ENCODE measurements at regions not wholly inside any gene's neighbourhood (a gene's known extent, or its start where the extent isn't known, plus 50 kb on each side); places are given as distances from the start of the nearest gene placed in this dataset.
"Not testable (repeated sequence)": the region's sequence is repeated elsewhere in the genome, so short reads cannot be mapped to it uniquely, and the experiment has no call there.

DNA sequence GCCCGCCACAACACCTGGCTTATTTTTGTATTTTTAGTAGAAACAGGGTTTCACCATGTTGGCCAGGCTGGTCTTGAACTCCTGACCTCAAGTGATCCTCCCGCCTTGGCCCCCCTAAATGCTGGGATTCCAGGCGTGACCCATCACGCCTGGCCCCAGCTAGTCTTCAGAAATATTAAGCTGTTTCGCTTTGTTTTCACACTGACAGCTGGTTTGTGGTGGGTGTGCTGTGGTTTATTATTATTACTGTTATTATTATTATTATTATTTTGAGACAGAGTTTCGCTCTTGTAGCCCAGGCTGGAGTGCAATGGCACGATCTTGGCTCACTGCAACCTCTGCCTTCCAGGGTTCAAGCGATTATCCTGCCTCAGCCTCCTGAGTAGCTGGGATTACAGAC is 101.6 kb upstream of the CCZ1B start:
- H3K9me3 Mint-ChIP-seq; intact Hi-C loops (cut with micrococcal nuclease); H3K27ac Mint-ChIP-seq; H3K27me3 Mint-ChIP-seq (ENCODE audit: low read depth); H3K4me1 Mint-ChIP-seq (ENCODE audit: low read depth); DNase-seq; H3K4me3 Mint-ChIP-seq; H3K36me3 Mint-ChIP-seq (ENCODE audit: low read depth): not testable (repeated sequence)
- CTCF ChIA-PET = interaction anchor here (0.6 kb wide), 1 partner anchor 245 kb away, joined by 3 read pairs; no protein-coding TSS in a partner anchor

DNA sequence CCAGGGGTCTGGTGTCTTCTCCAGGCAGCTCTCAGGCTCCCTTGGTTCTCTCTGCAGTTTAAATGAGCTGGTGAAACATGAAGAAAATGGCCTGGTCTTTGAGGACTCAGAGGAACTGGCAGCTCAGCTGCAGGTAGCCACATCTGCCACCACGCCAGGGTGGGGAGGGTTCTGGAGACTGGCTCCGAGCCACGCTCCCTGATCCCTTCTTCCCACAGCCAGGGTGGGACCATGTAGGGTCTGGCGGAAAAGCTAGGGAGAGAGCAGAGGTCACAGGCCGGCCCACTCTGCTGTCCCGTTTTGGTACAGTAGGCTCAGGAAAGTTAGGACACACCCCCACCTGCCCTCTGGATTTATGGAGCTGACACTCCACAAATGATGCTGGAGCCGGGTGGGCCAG is 103.5 kb upstream of the CCZ1B start:
- intact Hi-C loops (cut with micrococcal nuclease); H3K9me3 Mint-ChIP-seq; H3K27me3 Mint-ChIP-seq (ENCODE audit: low read depth); H3K4me1 Mint-ChIP-seq (ENCODE audit: low read depth); CTCF ChIA-PET; H3K27ac Mint-ChIP-seq; H3K36me3 Mint-ChIP-seq (ENCODE audit: low read depth); DNase-seq; H3K4me3 Mint-ChIP-seq: not testable (repeated sequence)

- H3K4me1 Mint-ChIP-seq (ENCODE audit: low read depth); H3K27me3 Mint-ChIP-seq (ENCODE audit: low read depth); H3K27ac Mint-ChIP-seq; H3K4me3 Mint-ChIP-seq; H3K36me3 Mint-ChIP-seq (ENCODE audit: low read depth); H3K9me3 Mint-ChIP-seq; DNase-seq: not testable (repeated sequence)
- intact Hi-C loops (cut with micrococcal nuclease) = loop anchor here (10.0 kb wide), 1 partner anchor 605 kb away; no protein-coding TSS in a partner anchor
- CTCF ChIA-PET = interaction anchor here (0.6 kb wide), 1 partner anchor 73 kb away, joined by 3 read pairs; no protein-coding TSS in a partner anchor
Measured at GRCh38 chr7:6930081-6930635, 104.1 kb upstream of the CCZ1B start.

DNA sequence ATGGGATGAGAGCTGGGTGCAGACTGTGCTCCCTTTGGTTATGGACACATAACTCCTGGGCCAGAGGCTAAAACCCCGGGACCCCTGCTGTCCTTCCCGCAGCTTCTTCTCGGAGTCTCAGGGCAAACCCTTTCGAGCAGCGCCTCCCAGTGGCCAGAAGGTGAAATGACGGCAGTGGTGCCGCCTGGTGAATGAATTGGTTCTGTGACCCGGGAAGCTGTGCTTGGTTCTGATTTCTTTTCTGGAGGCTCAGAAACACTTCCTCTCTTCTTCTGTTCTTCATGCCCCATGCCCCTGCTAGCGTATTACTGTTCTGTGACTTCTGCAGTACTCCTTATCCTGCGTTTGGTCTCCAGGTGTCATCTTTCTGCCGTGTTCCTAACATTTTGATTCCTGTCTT is 104.7 kb upstream of the CCZ1B start:
- intact Hi-C loops (cut with micrococcal nuclease) = loop anchor here (10.0 kb wide), 1 partner anchor 606 kb away; no protein-coding TSS in a partner anchor
- not testable (repeated sequence) for H3K4me1 Mint-ChIP-seq (ENCODE audit: low read depth); H3K27ac Mint-ChIP-seq; H3K27me3 Mint-ChIP-seq (ENCODE audit: low read depth); H3K9me3 Mint-ChIP-seq; H3K4me3 Mint-ChIP-seq; H3K36me3 Mint-ChIP-seq (ENCODE audit: low read depth)
- peak; percentile 64 for DNase-seq
- CTCF ChIA-PET = interaction anchor here (0.6 kb wide), 1 partner anchor 72 kb away, joined by 3 read pairs; no protein-coding TSS in a partner anchor

GRCh38 chr7:6931456-6931855 is 105.4 kb upstream of the CCZ1B start:
- H3K27ac Mint-ChIP-seq; H3K27me3 Mint-ChIP-seq (ENCODE audit: low read depth); H3K36me3 Mint-ChIP-seq (ENCODE audit: low read depth); H3K9me3 Mint-ChIP-seq; DNase-seq; H3K4me1 Mint-ChIP-seq (ENCODE audit: low read depth); H3K4me3 Mint-ChIP-seq: not testable (repeated sequence)
- intact Hi-C loops (cut with micrococcal nuclease) = loop anchor here (10.0 kb wide), 1 partner anchor 607 kb away; no protein-coding TSS in a partner anchor
- CTCF ChIA-PET = interaction anchor here (1.0 kb wide), 1 partner anchor 444 kb away, joined by 3 read pairs; no protein-coding TSS in a partner anchor

DNA sequence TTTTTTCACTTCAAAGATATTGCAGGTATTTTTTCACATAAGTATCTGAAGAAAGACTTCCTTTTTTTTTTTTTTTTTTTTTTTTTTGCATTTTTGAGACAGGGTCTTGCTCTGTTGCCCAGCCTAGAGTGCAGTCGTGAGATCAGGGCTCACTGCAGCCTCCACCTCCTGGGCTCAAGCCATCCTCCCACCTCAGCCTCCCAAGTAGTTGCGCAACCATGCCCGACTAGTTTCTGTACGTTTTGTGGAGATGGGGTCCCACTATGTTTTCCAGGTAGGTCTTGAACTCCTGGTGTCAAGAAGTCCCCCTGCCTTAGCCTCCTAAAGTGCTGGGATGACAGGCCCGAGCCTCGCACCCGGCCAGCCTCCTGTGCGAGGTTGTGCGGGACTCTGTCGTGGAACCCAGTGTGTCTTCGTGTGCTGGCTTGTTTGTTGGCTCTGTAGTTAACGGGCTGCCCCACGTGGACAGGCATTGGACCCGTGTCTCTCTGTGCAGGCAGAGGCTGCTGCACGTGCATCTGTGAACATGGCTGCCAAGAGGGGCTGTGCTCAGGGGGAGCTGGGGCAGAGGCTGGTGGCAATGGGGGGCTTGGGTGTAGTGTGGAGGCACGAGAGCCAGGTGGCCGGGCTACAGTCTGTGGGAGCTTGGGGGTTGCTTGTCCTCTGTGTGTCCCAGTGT is 108.0 kb upstream of the CCZ1B start:
- CTCF ChIA-PET; DNase-seq; H3K36me3 Mint-ChIP-seq (ENCODE audit: low read depth); H3K4me1 Mint-ChIP-seq (ENCODE audit: low read depth); H3K27ac Mint-ChIP-seq; H3K4me3 Mint-ChIP-seq; H3K9me3 Mint-ChIP-seq; H3K27me3 Mint-ChIP-seq (ENCODE audit: low read depth): not testable (repeated sequence)
- intact Hi-C loops (cut with micrococcal nuclease) = loop anchor here (10.0 kb wide), 1 partner anchor 609 kb away; no protein-coding TSS in a partner anchor

DNA sequence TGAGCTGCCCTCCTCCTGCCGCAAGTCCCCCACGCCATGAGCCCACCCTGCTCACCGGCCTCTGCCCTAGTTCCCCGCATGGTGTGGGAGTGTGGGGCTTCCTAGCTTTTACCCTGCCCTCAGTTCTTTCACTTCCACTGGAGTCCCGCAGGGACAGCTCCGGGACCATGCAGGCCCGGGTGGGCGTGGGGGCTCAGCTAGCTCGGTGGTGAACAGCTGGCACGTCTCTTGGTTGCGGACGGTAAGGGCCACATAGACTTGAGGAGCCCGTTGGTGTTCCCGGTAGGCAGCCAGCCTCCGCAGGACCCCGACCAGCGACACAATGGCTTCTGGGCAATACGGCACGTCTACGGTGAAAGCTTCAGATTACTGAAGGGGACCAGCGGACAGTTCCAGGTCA is 108.9 kb upstream of the CCZ1B start:
- no peak for DNase-seq
- Mint-ChIP-seq H3K27me3 (ENCODE audit: low read depth) (no peaks in the 10 kb centered on the region), H3K9me3 (no peaks in the 10 kb centered on the region), H3K4me1 (ENCODE audit: low read depth) (peaks cover 3% of the 10 kb centered on the region), H3K4me3 (no peak overlapping the region), H3K27ac (no peak overlapping the region), H3K36me3 (ENCODE audit: low read depth) (no peaks in the 10 kb centered on the region)
- intact Hi-C loops (cut with micrococcal nuclease) = loop anchor here (10.0 kb wide), 1 partner anchor 610 kb away; no protein-coding TSS in a partner anchor
- CTCF ChIA-PET = interaction anchor here (0.5 kb wide), 1 partner anchor 341 kb away, joined by 3 read pairs; no protein-coding TSS in a partner anchor

DNA sequence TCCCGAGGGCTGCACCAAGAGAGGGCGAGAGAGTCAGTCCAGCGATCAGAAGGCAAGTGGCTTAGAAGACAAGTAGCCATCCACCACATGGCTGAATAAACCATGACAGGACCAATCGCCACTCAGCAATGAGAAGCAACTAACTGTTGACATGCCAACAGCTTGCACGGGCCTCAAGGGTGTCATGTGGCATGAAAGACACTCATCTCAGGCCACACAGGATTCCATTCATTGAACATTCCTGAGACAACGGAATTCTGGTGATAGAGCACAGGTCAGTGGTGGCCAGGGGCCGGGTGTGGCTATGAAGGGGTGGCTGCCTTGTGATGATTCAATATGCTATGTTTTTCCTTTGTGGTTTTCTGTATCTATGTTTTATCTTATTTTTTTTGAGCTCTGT is 110.6 kb upstream of the CCZ1B start:
- intact Hi-C loops (cut with micrococcal nuclease) = loop anchor here (10.0 kb wide), 1 partner anchor 612 kb away; no protein-coding TSS in a partner anchor
- H3K27me3 Mint-ChIP-seq (ENCODE audit: low read depth); DNase-seq; H3K4me1 Mint-ChIP-seq (ENCODE audit: low read depth); H3K36me3 Mint-ChIP-seq (ENCODE audit: low read depth); H3K4me3 Mint-ChIP-seq; H3K9me3 Mint-ChIP-seq; CTCF ChIA-PET; H3K27ac Mint-ChIP-seq: not testable (repeated sequence)

DNA sequence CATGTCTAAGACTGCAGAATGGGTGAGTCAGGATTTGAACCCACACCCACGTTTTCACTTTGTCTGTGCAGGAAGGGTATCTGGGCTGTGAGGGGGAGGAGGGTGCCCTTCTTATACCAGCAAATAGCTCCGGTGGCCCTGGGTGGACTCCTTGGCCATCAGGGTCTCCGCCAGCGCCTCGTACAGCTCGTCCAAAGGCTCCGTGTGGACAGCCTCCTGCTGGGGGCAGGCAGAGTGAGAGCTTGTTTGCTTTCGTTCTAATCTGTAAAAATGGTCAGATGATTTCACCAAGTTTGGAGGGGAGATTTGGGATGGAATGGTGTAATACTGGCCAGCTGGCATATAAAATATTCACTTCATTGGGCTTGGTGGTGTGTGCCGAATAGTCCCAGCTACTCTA is 111.7 kb upstream of the CCZ1B start:
- H3K4me3 Mint-ChIP-seq; DNase-seq; H3K9me3 Mint-ChIP-seq; CTCF ChIA-PET; H3K36me3 Mint-ChIP-seq (ENCODE audit: low read depth); H3K4me1 Mint-ChIP-seq (ENCODE audit: low read depth); H3K27ac Mint-ChIP-seq; H3K27me3 Mint-ChIP-seq (ENCODE audit: low read depth): not testable (repeated sequence)
- intact Hi-C loops (cut with micrococcal nuclease) = loop anchor here (10.0 kb wide), 1 partner anchor 613 kb away; no protein-coding TSS in a partner anchor

- intact Hi-C loops (cut with micrococcal nuclease) = loop anchor here (10.0 kb wide), 1 partner anchor 613 kb away; no protein-coding TSS in a partner anchor
Measured at GRCh38 chr7:6938284-6938683, 112.2 kb upstream of the CCZ1B start.

DNA sequence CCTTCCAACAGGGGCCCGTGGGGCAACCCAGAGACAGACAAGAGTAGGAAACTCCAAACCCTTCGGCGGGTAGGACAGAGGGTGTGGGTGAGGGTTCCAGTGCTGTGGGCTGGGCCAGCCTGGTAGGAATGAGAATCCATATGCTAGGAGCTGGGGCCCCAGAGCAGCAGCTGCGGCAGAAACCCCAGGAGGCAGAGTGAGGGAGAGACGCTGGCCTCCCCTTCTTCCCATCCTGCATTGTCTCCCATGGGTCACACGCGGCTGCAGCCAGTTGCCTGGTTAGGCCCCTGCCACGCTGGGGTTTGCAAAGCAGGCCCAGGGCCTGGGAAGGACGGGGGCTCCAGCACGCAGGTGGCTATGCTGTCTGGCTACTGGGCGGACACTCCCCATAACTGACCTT is 113.1 kb upstream of the CCZ1B start:
- H3K9me3 Mint-ChIP-seq; DNase-seq; H3K4me1 Mint-ChIP-seq (ENCODE audit: low read depth); CTCF ChIA-PET; H3K4me3 Mint-ChIP-seq; H3K27ac Mint-ChIP-seq; H3K36me3 Mint-ChIP-seq (ENCODE audit: low read depth); H3K27me3 Mint-ChIP-seq (ENCODE audit: low read depth): not testable (repeated sequence)
- intact Hi-C loops (cut with micrococcal nuclease) = loop anchor here (10.0 kb wide), 1 partner anchor 614 kb away; no protein-coding TSS in a partner anchor

More at GRCh38 chr7:6938284-6938683, 112.2 kb upstream of the CCZ1B start:
- H3K4me1 Mint-ChIP-seq (ENCODE audit: low read depth); H3K27me3 Mint-ChIP-seq (ENCODE audit: low read depth); CTCF ChIA-PET; H3K36me3 Mint-ChIP-seq (ENCODE audit: low read depth); H3K27ac Mint-ChIP-seq; H3K9me3 Mint-ChIP-seq; H3K4me3 Mint-ChIP-seq: not testable (repeated sequence)
- peak; percentile 48 for DNase-seq

GRCh38 chr7:6939896-6940295 is 113.8 kb upstream of the CCZ1B start:
- intact Hi-C loops (cut with micrococcal nuclease) = loop anchor here (10.0 kb wide), 1 partner anchor 615 kb away; no protein-coding TSS in a partner anchor
- CTCF ChIA-PET; H3K36me3 Mint-ChIP-seq (ENCODE audit: low read depth); H3K27me3 Mint-ChIP-seq (ENCODE audit: low read depth); H3K4me1 Mint-ChIP-seq (ENCODE audit: low read depth); H3K9me3 Mint-ChIP-seq; H3K4me3 Mint-ChIP-seq; H3K27ac Mint-ChIP-seq; DNase-seq: not testable (repeated sequence)

- H3K4me1 Mint-ChIP-seq (ENCODE audit: low read depth); H3K36me3 Mint-ChIP-seq (ENCODE audit: low read depth); H3K27ac Mint-ChIP-seq; H3K27me3 Mint-ChIP-seq (ENCODE audit: low read depth); intact Hi-C loops (cut with micrococcal nuclease); DNase-seq; CTCF ChIA-PET; H3K4me3 Mint-ChIP-seq; H3K9me3 Mint-ChIP-seq: not testable (repeated sequence)
Measured at GRCh38 chr7:6946873-6947272, 120.8 kb upstream of the CCZ1B start.

Data from activated naive CD4-positive, alpha-beta T cell treated with anti-CD3 and anti-CD28 coated beads for 36 hours (primary cell).